ENCODE measurements at regions not wholly inside any gene's neighbourhood (a gene's known extent, or its start where the extent isn't known, plus 50 kb on each side); places are given as distances from the start of the nearest gene placed in this dataset.

DNA sequence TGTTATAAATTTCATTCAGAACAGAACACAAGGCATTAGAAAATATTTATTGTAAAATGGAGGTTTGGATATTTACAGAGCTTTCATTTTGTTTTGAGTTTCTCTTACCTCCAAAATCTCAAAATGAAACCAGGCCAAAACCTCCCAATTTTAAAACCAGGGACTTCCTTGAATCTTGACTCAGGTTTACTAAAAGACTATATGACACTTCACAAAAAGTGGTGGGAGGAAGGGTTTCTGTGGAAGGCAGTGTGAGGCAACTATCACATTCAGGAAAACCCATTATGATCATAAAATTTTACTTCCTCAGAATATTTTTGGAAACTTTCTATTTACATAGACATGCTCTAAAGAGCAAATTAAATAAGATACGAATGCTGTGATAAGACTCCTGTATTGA is 205.8 kb upstream of the EOMES start:
- H3K27ac ChIP-seq (ENCODE audit: low read depth in 1 of 2, low read length in 2 of 2) = no peak overlapping the region
- no peak overlapping the region for H2AFZ ChIP-seq (ENCODE audit: insufficient read depth, low read depth, low read length, poor library complexity, severe bottlenecking)
- Mint-ChIP-seq H3K9me3 (peaks cover 0 to 1% (median 0%) of the 10 kb centered on the region in 7 donors), H3K27me3 (ENCODE audit: low read depth in 3 of 3) (peaks cover 0 to 3% (median 3%) of the 10 kb centered on the region in 3 donors), H3K4me1 (peaks cover 12% of the 10 kb centered on the region), H3K36me3 (no peaks in the 10 kb centered on the region), H3K4me3 (no peak overlapping the region), H3K27ac (peak overlapping the region in 1 of 7 donors; percentile 15)
- no peaks in the 10 kb centered on the region for H3K27me3 ChIP-seq (ENCODE audit: control insufficient read depth in 2 of 2, insufficient read depth in 2 of 2, low read length in 2 of 2)
- H3K9me3 ChIP-seq (replicated peaks in 1 of 2; ENCODE audit: control insufficient read depth in 1 of 2, insufficient read depth in 1 of 2, low read length in 2 of 2) = no peaks in the 10 kb centered on the region
- H3K4me3 ChIP-seq (replicated peaks in 1 of 3; ENCODE audit: low read depth in 2 of 3, low read length in 3 of 3) = no peak overlapping the region
- TF ChIP-seq CTCF (IDR thresholded peaks at IDR 0.05) = no peak
- peak in 1 of 3 donors; percentile 65 for DNase-seq
- H3K9ac ChIP-seq (ENCODE audit: insufficient read depth, low read length, poor library complexity, severe bottlenecking) = no peak overlapping the region
- no peak overlapping the region for H3K4me2 ChIP-seq (replicated peaks; ENCODE audit: extremely low read depth, low read length, poor library complexity, severe bottlenecking)
- intact Hi-C loops (cut with micrococcal nuclease) = no loop called here
- H3K79me2 ChIP-seq (ENCODE audit: insufficient read depth, low read length) = no peaks in the 10 kb centered on the region
- no peaks in the 10 kb centered on the region for H4K20me1 ChIP-seq (ENCODE audit: insufficient read depth, low read length)
- no peaks in the 10 kb centered on the region for H3K36me3 ChIP-seq (replicated peaks in 1 of 2; ENCODE audit: control insufficient read depth in 1 of 2, insufficient read depth in 2 of 2, low read length in 2 of 2)
- WGBS (ENCODE audit: insufficient coverage) = no CpG with 5 or more reads among the region's 1 CpG
- H3K4me1 ChIP-seq (ENCODE audit: control insufficient read depth in 1 of 2, insufficient read depth in 2 of 2, low read length in 2 of 2) = peaks cover 0 to 5% of the 10 kb centered on the region in 2 donors

DNA sequence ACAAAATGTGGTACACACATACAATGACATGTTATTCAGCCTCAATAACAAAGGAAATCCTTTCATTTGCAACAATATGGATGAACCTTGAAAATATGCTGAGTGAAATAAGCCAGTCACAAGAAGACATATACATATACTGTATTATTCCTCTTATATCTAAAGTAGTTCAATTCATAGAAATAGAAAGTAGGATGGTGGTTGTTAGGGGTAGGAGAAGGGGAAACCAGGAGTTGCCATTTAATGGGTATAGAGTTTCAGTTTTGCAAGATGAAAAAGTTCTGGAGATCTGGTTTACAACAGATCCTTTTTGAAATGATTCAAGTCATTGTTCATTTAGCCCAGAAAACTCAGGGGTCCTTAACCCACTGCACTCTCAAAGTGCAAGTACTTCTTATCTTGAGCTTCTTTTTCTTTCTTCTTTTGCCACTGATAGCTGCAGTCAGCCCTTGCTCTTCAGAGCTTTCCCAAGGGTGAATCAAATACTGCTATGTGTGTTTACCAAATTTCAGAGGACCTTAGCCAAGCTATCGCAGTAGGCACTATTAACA is 208.0 kb upstream of the EOMES start:
- H3K36me3 Mint-ChIP-seq = no peaks in the 10 kb centered on the region
- Histone ChIP-seq H3K4me1 (ENCODE audit: control insufficient read depth in 1 of 2, insufficient read depth in 2 of 2, low read length in 2 of 2) (peaks cover 0 to 5% of the 10 kb centered on the region in 2 donors), H3K9me3 (replicated peaks in 1 of 2; ENCODE audit: control insufficient read depth in 1 of 2, insufficient read depth in 1 of 2, low read length in 2 of 2) (no peaks in the 10 kb centered on the region), H3K36me3 (replicated peaks in 1 of 2; ENCODE audit: control insufficient read depth in 1 of 2, insufficient read depth in 2 of 2, low read length in 2 of 2) (no peaks in the 10 kb centered on the region), H3K4me3 (replicated peaks in 1 of 3; ENCODE audit: low read depth in 2 of 3, low read length in 3 of 3) (no peak overlapping the region), H3K9ac (ENCODE audit: insufficient read depth, low read length, poor library complexity, severe bottlenecking) (no peak overlapping the region), H3K27ac (ENCODE audit: low read depth in 1 of 2, low read length in 2 of 2) (no peak overlapping the region), H3K79me2 (ENCODE audit: insufficient read depth, low read length) (no peaks in the 10 kb centered on the region), H4K20me1 (ENCODE audit: insufficient read depth, low read length) (no peaks in the 10 kb centered on the region), H3K4me2 (replicated peaks; ENCODE audit: extremely low read depth, low read length, poor library complexity, severe bottlenecking) (no peak overlapping the region), H3K27me3 (ENCODE audit: control insufficient read depth in 2 of 2, insufficient read depth in 2 of 2, low read length in 2 of 2) (peaks cover 0 to 2% of the 10 kb centered on the region in 2 donors), H2AFZ (ENCODE audit: insufficient read depth, low read depth, low read length, poor library complexity, severe bottlenecking) (no peak overlapping the region)
- no peak overlapping the region for H3K27ac Mint-ChIP-seq
- DNase-seq = no peak
- no CpG with 5 or more reads among the region's 1 CpG for WGBS (ENCODE audit: insufficient coverage)
- peaks cover 0 to 3% (median 3%) of the 10 kb centered on the region in 3 donors for H3K27me3 Mint-ChIP-seq (ENCODE audit: low read depth in 3 of 3)
- intact Hi-C loops (cut with micrococcal nuclease) = no loop called here
- H3K4me3 Mint-ChIP-seq = no peak overlapping the region
- H3K9me3 Mint-ChIP-seq = peaks cover 0 to 1% (median 0%) of the 10 kb centered on the region in 7 donors
- no peak for TF ChIP-seq CTCF (IDR thresholded peaks at IDR 0.05)
- H3K4me1 Mint-ChIP-seq = peaks cover 12% of the 10 kb centered on the region
